Stimulated activated CD4-positive, alpha-beta T cell treated with anti-CD3 and anti-CD28 coated beads, TNF-alpha, amount 100 ng/mL, for 24 hours (primary cell): ENCODE measurements at regions not wholly inside any gene's neighbourhood (a gene's known extent, or its start where the extent isn't known, plus 50 kb on each side); places are given as distances from the start of the nearest gene placed in this dataset.
"Not testable (repeated sequence)": the region's sequence is repeated elsewhere in the genome, so short reads cannot be mapped to it uniquely, and the experiment has no call there.

Experiments
- DNase-seq, 3 experiments: peaks; one replicate each; pipeline ENCODE4 v3.0.0-alpha.2; 2020; ENCODE audit warnings: low read depth in 3 of 3

- DNase-seq = no peak
These were observed 528.1 kb upstream of the SEMA3D start for GRCh38 chr7:85714951-85715350.

- no peak for DNase-seq
These were observed 527.3 kb upstream of the SEMA3D start for GRCh38 chr7:85714043-85714578.

- no peak for DNase-seq
These were observed 526.3 kb upstream of the SEMA3D start for GRCh38 chr7:85713171-85713570.

- no peak for DNase-seq
These were observed 525.0 kb upstream of the SEMA3D start for GRCh38 chr7:85711894-85712293.

GRCh38 chr7:85710960-85711359 lies 524.1 kb upstream of the SEMA3D start:
- no peak for DNase-seq

- no peak for DNase-seq
These were observed 521.4 kb upstream of the SEMA3D start for GRCh38 chr7:85708221-85708620.

- DNase-seq = no peak
These were observed 518.2 kb upstream of the SEMA3D start for GRCh38 chr7:85705076-85705475.

GRCh38 chr7:85703251-85704010 lies 516.6 kb upstream of the SEMA3D start:
- no peak for DNase-seq

- DNase-seq = no peak
These were observed 515.5 kb upstream of the SEMA3D start for GRCh38 chr7:85702348-85702747.

- DNase-seq = no peak
These were observed 512.6 kb upstream of the SEMA3D start for GRCh38 chr7:85699482-85699881.

- no peak for DNase-seq
These were observed 508.7 kb upstream of the SEMA3D start for GRCh38 chr7:85695533-85695932.

GRCh38 chr7:85695041-85695440 lies 508.2 kb upstream of the SEMA3D start:
- no peak for DNase-seq

GRCh38 chr7:85693326-85693725 lies 506.5 kb upstream of the SEMA3D start:
- no peak for DNase-seq

- DNase-seq = no peak
These were observed 501.9 kb upstream of the SEMA3D start for GRCh38 chr7:85688712-85689111.

GRCh38 chr7:85686401-85687181 lies 499.7 kb upstream of the SEMA3D start:
- no peak for DNase-seq

- DNase-seq = no peak
These were observed 499.0 kb upstream of the SEMA3D start for GRCh38 chr7:85685901-85686300.

GRCh38 chr7:85682833-85683620 lies 496.2 kb upstream of the SEMA3D start:
- no peak for DNase-seq

GRCh38 chr7:85681241-85681640 lies 494.4 kb upstream of the SEMA3D start:
- DNase-seq = no peak

- DNase-seq = not testable (repeated sequence)
These were observed 488.2 kb upstream of the SEMA3D start for GRCh38 chr7:85675093-85675492.

GRCh38 chr7:85673876-85674275 lies 487.0 kb upstream of the SEMA3D start:
- no peak for DNase-seq

- DNase-seq = no peak
These were observed 482.4 kb upstream of the SEMA3D start for GRCh38 chr7:85669225-85669624.

GRCh38 chr7:85664341-85664740 lies 477.5 kb upstream of the SEMA3D start:
- no peak for DNase-seq
